HTR-8/SVneo (cell line): ENCODE measurements at regions not wholly inside any gene's neighbourhood (a gene's known extent, or its start where the extent isn't known, plus 50 kb on each side); places are given as distances from the start of the nearest gene placed in this dataset.
A peak's percentile ranks its signal among the peaks of the same experiment; 100 is the strongest.
"Not testable (repeated sequence)": the region's sequence is repeated elsewhere in the genome, so short reads cannot be mapped to it uniquely, and the experiment has no call there.

ENCODE experiments used
- DNase-seq: peaks from one replicate; pipeline ENCODE4 v3.0.0; 2011; ENCODE audit warnings: low spot score, mixed read lengths; ENCODE audit not compliant: insufficient read length
- FAIRE-seq: peaks from 2 replicates; lab custom pipeline; 2011; peaks lifted over from hg19 to GRCh38; lab: Jason Lieb, UNC

GRCh38 chr14:26319139-26319864 lies 278.5 kb downstream of the NOVA1 start:
- no peak for FAIRE-seq
- no peak for DNase-seq

- FAIRE-seq (peak; percentile 20), DNase-seq (no peak)
Measured at GRCh38 chr14:26304056-26304455, 293.8 kb downstream of the NOVA1 start.

- no peak for DNase-seq
- no peak for FAIRE-seq
Measured at GRCh38 chr14:26293909-26294308, 303.9 kb downstream of the NOVA1 start.

- DNase-seq (peak; percentile 6), FAIRE-seq (no peak)
Measured at GRCh38 chr14:26289891-26290486, 307.8 kb downstream of the NOVA1 start.

GRCh38 chr14:26286913-26287205 lies 311.0 kb downstream of the NOVA1 start:
- DNase-seq = no peak
- FAIRE-seq = no peak

GRCh38 chr14:26286081-26286912 lies 311.5 kb downstream of the NOVA1 start:
- FAIRE-seq = no peak

GRCh38 chr14:26282578-26282977 lies 315.3 kb downstream of the NOVA1 start:
- DNase-seq = no peak
- no peak for FAIRE-seq

More at GRCh38 chr14:26286081-26286912, 311.5 kb downstream of the NOVA1 start:
- DNase-seq = no peak

GRCh38 chr14:26282011-26282410 lies 315.8 kb downstream of the NOVA1 start:
- peak; percentile 84 for FAIRE-seq
- not testable (repeated sequence) for DNase-seq

GRCh38 chr14:26281280-26281998 lies 316.4 kb downstream of the NOVA1 start:
- FAIRE-seq (peak; percentile 46), DNase-seq (no peak)

- FAIRE-seq (no peak), DNase-seq (no peak)
Measured at GRCh38 chr14:26276757-26277156, 321.1 kb downstream of the NOVA1 start.

- DNase-seq (no peak), FAIRE-seq (no peak)
Measured at GRCh38 chr14:26265170-26265685, 332.6 kb downstream of the NOVA1 start.

- peak; percentile 80 for FAIRE-seq
- no peak for DNase-seq
Measured at GRCh38 chr14:26261368-26262122, 336.3 kb downstream of the NOVA1 start.

GRCh38 chr14:26255213-26255612 lies 342.6 kb downstream of the NOVA1 start:
- DNase-seq = no peak
- no peak for FAIRE-seq

- DNase-seq (no peak), FAIRE-seq (no peak)
Measured at GRCh38 chr14:26252176-26252575, 345.7 kb downstream of the NOVA1 start.

GRCh38 chr14:26233118-26233517 lies 364.7 kb downstream of the NOVA1 start:
- no peak for FAIRE-seq
- no peak for DNase-seq

GRCh38 chr14:26218861-26219260 lies 379.0 kb downstream of the NOVA1 start:
- FAIRE-seq (no peak), DNase-seq (no peak)

GRCh38 chr14:26217778-26218177 lies 380.1 kb downstream of the NOVA1 start:
- DNase-seq (no peak), FAIRE-seq (no peak)

GRCh38 chr14:26216786-26217185 lies 381.0 kb downstream of the NOVA1 start:
- no peak for FAIRE-seq
- DNase-seq = no peak

GRCh38 chr14:26213846-26214575 lies 383.8 kb downstream of the NOVA1 start:
- FAIRE-seq (no peak), DNase-seq (no peak)
